T-helper 1 cell treated with Interleukin-12 subunit alpha and Interleukin-12 subunit beta and Interleukin-4 antibody, amounts not matched to agents 30 μg/mL and 1 μg/mL, for 36 hours (primary cell): ENCODE measurements at regions not wholly inside any gene's neighbourhood (a gene's known extent, or its start where the extent isn't known, plus 50 kb on each side); places are given as distances from the start of the nearest gene placed in this dataset.

Experiments
- H3K27ac Mint-ChIP-seq: one replicate; pipeline ENCODE4 v1.8.0; 2021; ENCODE audit warnings: mild to moderate bottlenecking, mixed read lengths
- H3K27me3 Mint-ChIP-seq: one replicate; pipeline ENCODE4 v1.8.0; 2021; ENCODE audit warnings: low read depth, mixed read lengths
- H3K36me3 Mint-ChIP-seq: one replicate; pipeline ENCODE4 v1.8.0; 2021; ENCODE audit warnings: low read depth, mixed read lengths
- H3K4me1 Mint-ChIP-seq: one replicate; pipeline ENCODE4 v1.8.0; 2021; ENCODE audit warnings: low read depth, mixed read lengths
- H3K4me3 Mint-ChIP-seq: one replicate; pipeline ENCODE4 v1.8.0; 2021; ENCODE audit warnings: mild to moderate bottlenecking, moderate library complexity, mixed read lengths
- H3K9me3 Mint-ChIP-seq: one replicate; pipeline ENCODE4 v1.8.0; 2021; ENCODE audit warnings: mixed read lengths

DNA sequence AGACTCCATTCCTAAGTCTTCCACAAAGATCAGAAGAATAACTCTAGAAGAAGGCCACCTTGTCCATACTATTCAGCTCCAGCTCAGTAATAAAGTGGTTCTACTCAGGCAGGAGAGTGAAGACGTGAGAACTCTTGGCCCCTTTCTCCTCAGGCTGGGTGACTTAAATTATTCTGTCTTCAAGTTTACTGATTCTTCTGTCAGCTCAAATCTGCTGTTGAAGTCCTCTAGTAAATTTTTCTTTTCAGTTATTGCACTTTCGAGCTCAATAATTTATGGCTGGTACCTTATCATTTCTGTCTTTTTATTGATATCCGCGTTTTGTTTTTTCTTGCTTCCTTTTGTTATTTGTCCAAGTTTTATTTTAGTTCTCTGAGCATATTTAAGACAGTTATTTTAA, 922.3 kb upstream of the PCDH9 start:
- H3K27me3 Mint-ChIP-seq = no peaks in the 10 kb centered on the region
- no peaks in the 10 kb centered on the region for H3K36me3 Mint-ChIP-seq
- no peaks in the 10 kb centered on the region for H3K4me1 Mint-ChIP-seq
- H3K4me3 Mint-ChIP-seq = no peak overlapping the region
- peaks cover 37% of the 10 kb centered on the region for H3K9me3 Mint-ChIP-seq
- H3K27ac Mint-ChIP-seq = no peak overlapping the region

DNA sequence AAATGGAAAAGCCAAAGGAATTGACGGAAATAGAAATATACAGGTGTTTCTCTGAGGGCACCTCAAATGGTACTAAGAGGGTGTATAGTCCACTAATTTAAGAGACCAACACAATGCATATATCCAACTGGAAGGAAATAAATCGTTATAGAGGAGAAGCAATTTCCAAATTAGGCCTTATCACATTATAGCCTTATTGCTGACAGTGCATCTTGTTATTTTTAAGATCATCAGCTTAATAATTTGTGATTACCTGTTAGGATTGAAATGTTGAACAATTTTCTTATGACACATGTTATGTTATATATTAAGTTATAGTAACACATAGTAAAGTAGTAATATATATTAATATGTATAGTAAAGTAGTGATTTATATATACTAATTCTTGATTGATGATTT, 915.7 kb upstream of the PCDH9 start:
- H3K36me3 Mint-ChIP-seq = no peaks in the 10 kb centered on the region
- no peaks in the 10 kb centered on the region for H3K27me3 Mint-ChIP-seq
- no peaks in the 10 kb centered on the region for H3K4me1 Mint-ChIP-seq
- no peak overlapping the region for H3K4me3 Mint-ChIP-seq
- H3K27ac Mint-ChIP-seq = no peak overlapping the region
- peaks cover 24% of the 10 kb centered on the region for H3K9me3 Mint-ChIP-seq

- no peaks in the 10 kb centered on the region for H3K4me1 Mint-ChIP-seq
Measured at GRCh38 chr13:68128297-68128915, 898.3 kb upstream of the PCDH9 start.

DNA sequence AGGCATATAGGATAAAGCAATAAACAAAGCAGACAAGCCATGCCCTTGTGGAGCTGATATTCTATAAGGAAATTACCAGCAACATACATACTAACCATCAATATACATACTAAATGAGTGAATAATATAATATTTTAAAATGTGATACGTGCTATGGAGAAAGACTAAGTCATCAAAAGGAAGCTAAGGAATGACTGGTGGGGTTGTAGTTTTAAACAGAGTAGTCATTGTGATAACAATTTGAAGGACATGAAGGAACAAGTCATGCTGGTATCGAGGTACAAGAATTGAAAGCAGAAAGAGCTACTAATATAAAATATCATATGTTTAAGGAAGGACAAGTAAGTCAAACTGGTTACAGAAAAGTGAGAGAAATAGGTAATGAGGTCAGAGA, 894.9 kb upstream of the PCDH9 start:
- Mint-ChIP-seq H3K36me3 (no peaks in the 10 kb centered on the region), H3K27me3 (no peaks in the 10 kb centered on the region), H3K9me3 (no peaks in the 10 kb centered on the region), H3K4me3 (no peak overlapping the region), H3K4me1 (no peaks in the 10 kb centered on the region), H3K27ac (no peak overlapping the region)

More at GRCh38 chr13:68128297-68128915, 898.3 kb upstream of the PCDH9 start:
- no peak overlapping the region for H3K27ac Mint-ChIP-seq
- H3K27me3 Mint-ChIP-seq = no peaks in the 10 kb centered on the region
- no peaks in the 10 kb centered on the region for H3K36me3 Mint-ChIP-seq
- peaks cover 5% of the 10 kb centered on the region for H3K9me3 Mint-ChIP-seq
- H3K4me3 Mint-ChIP-seq = no peak overlapping the region

GRCh38 chr13:68124437-68125086, 894.4 kb upstream of the PCDH9 start:
- Mint-ChIP-seq H3K4me1 (no peaks in the 10 kb centered on the region), H3K27me3 (no peaks in the 10 kb centered on the region), H3K36me3 (no peaks in the 10 kb centered on the region), H3K9me3 (no peaks in the 10 kb centered on the region), H3K27ac (no peak overlapping the region), H3K4me3 (no peak overlapping the region)

DNA sequence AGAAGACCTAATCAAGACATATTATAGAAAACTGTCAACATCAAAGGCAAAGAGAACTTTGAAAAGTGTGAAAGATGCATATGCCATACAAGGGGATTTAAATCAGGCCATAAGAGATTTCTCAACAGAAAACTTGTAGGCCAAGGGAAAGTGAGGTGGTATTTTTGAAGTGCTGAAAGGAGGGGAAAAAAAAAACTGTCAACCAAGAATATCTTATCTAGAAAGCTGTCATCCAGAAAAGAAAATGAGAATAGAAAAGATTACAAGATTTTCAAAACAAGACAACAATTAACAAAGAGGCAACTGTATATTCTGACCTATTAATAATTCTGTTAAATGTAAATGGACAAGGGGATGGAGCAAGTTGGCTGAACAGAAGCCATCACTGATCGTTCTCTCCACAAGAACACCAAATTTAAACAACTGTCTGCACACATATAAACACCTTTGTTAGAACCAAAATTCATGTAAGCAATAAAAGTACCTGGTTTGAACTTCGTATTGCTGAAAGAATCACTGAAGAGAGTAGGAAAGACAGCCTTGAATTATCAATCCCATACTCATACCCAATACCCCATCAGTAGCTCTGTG, 880.1 kb upstream of the PCDH9 start:
- H3K27me3 Mint-ChIP-seq = no peaks in the 10 kb centered on the region
- H3K4me3 Mint-ChIP-seq = no peak overlapping the region
- H3K9me3 Mint-ChIP-seq = peaks cover 41% of the 10 kb centered on the region
- H3K36me3 Mint-ChIP-seq = no peaks in the 10 kb centered on the region
- no peaks in the 10 kb centered on the region for H3K4me1 Mint-ChIP-seq
- no peak overlapping the region for H3K27ac Mint-ChIP-seq

GRCh38 chr13:68107667-68108066, 877.5 kb upstream of the PCDH9 start:
- Mint-ChIP-seq H3K4me1 (no peaks in the 10 kb centered on the region), H3K27me3 (no peaks in the 10 kb centered on the region), H3K27ac (no peak overlapping the region), H3K9me3 (peaks cover 34% of the 10 kb centered on the region), H3K4me3 (no peak overlapping the region), H3K36me3 (no peaks in the 10 kb centered on the region)

- Mint-ChIP-seq H3K4me3 (no peak overlapping the region), H3K27me3 (no peaks in the 10 kb centered on the region), H3K27ac (no peak overlapping the region), H3K4me1 (no peaks in the 10 kb centered on the region), H3K36me3 (no peaks in the 10 kb centered on the region), H3K9me3 (peaks cover 23% of the 10 kb centered on the region)
Measured at GRCh38 chr13:68099631-68100030, 869.5 kb upstream of the PCDH9 start.

GRCh38 chr13:68081061-68081460, 850.9 kb upstream of the PCDH9 start:
- H3K36me3 Mint-ChIP-seq = no peaks in the 10 kb centered on the region
- H3K4me3 Mint-ChIP-seq = no peak overlapping the region
- H3K27me3 Mint-ChIP-seq = no peaks in the 10 kb centered on the region
- no peaks in the 10 kb centered on the region for H3K9me3 Mint-ChIP-seq
- no peak overlapping the region for H3K27ac Mint-ChIP-seq
- no peaks in the 10 kb centered on the region for H3K4me1 Mint-ChIP-seq

DNA sequence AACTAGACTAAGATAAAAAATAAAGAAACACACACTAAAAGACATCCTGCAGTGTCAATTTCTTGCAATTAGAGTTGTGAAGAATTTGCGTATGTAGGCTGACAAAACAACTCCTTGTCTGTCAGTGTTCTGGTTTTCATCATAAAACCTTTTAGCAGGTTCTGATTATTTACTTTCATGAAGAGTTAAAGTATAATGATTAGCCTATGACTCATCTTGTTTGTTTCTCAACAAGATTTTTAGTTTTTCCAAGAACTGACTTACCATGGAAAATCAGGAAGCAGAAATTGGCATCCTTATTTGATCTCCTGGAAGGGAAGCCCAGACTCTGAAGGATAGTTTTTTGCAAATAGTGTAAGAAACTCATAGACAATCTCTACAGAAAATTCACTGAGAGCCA, 848.7 kb upstream of the PCDH9 start:
- no peaks in the 10 kb centered on the region for H3K36me3 Mint-ChIP-seq
- no peak overlapping the region for H3K4me3 Mint-ChIP-seq
- no peaks in the 10 kb centered on the region for H3K27me3 Mint-ChIP-seq
- H3K4me1 Mint-ChIP-seq = no peaks in the 10 kb centered on the region
- no peaks in the 10 kb centered on the region for H3K9me3 Mint-ChIP-seq
- H3K27ac Mint-ChIP-seq = no peak overlapping the region

DNA sequence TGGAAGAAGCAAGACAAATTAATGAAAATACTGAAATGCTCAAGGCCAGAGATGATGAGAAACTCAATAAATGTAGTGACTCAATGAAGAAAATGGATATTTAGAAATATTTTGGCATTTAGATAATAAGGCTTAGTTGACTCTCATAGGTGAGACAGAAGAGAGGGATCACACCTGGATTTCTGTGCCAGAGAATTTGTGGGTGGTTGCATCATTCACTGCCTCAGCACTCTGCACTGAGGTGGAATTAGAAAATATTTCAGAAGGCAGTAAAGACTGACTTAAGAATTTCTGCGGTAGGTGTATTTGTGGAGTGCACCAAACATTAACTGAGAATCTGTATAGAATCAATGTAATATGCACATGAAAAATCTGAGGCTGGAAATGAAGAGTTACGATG, 848.3 kb upstream of the PCDH9 start:
- no peaks in the 10 kb centered on the region for H3K27me3 Mint-ChIP-seq
- no peaks in the 10 kb centered on the region for H3K36me3 Mint-ChIP-seq
- H3K27ac Mint-ChIP-seq = no peak overlapping the region
- H3K4me1 Mint-ChIP-seq = no peaks in the 10 kb centered on the region
- no peak overlapping the region for H3K4me3 Mint-ChIP-seq
- no peaks in the 10 kb centered on the region for H3K9me3 Mint-ChIP-seq

DNA sequence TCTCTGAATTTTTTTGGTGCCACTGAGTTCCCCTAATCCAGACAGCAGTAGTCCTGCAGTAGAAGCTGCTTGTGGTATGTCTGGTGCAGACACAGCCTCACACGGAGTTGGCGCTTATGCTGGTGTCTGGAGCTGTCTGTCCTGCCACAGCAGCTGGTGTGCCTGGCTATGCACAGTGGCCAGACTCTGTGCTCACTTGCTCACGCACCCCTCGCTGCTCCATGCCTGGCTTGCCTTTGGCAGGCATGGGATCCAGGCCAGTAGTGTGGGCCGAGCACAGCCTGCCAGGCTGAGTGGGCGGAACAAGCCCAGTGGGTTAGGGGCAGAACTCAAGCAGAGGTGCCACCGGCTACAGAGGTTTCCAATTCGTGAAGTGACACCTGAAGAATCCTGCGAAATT, 845.9 kb upstream of the PCDH9 start:
- Mint-ChIP-seq H3K36me3 (no peaks in the 10 kb centered on the region), H3K27me3 (no peaks in the 10 kb centered on the region), H3K9me3 (no peaks in the 10 kb centered on the region), H3K27ac (no peak overlapping the region), H3K4me3 (no peak overlapping the region), H3K4me1 (no peaks in the 10 kb centered on the region)

- H3K27ac Mint-ChIP-seq = no peak overlapping the region
- no peaks in the 10 kb centered on the region for H3K4me1 Mint-ChIP-seq
- no peaks in the 10 kb centered on the region for H3K36me3 Mint-ChIP-seq
- no peak overlapping the region for H3K4me3 Mint-ChIP-seq
- H3K27me3 Mint-ChIP-seq = no peaks in the 10 kb centered on the region
- peaks cover 11% of the 10 kb centered on the region for H3K9me3 Mint-ChIP-seq
Measured at GRCh38 chr13:68066879-68067513, 836.9 kb upstream of the PCDH9 start.

GRCh38 chr13:68064001-68064770, 834.0 kb upstream of the PCDH9 start:
- H3K9me3 Mint-ChIP-seq = peaks cover 6% of the 10 kb centered on the region
- no peaks in the 10 kb centered on the region for H3K4me1 Mint-ChIP-seq
- H3K36me3 Mint-ChIP-seq = no peaks in the 10 kb centered on the region
- no peak overlapping the region for H3K27ac Mint-ChIP-seq
- no peak overlapping the region for H3K4me3 Mint-ChIP-seq
- H3K27me3 Mint-ChIP-seq = no peaks in the 10 kb centered on the region
